ENCODE measurements at regions not wholly inside any gene's neighbourhood (a gene's known extent, or its start where the extent isn't known, plus 50 kb on each side); places are given as distances from the start of the nearest gene placed in this dataset.

DNA sequence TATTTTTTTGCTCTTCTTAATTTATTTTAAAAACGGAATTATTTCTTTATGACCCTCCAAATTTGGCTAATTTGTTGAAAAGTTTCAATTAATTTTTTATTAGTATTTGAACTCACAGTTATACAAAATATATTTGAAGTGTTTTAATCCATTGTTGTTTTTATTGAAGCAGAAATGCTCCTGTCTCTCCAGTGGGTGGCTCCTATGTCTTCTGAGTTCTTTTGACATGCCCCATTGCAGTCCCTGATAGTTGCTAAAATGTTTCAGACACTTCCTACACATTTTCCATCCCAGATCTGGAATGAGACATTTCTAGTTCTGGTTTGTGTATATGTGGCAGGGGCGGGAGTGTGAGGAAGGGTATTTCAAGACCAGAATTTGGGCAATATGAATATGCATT, 579.4 kb upstream of the PRR20A start:
- TF ChIP-seq, protein P1, sequence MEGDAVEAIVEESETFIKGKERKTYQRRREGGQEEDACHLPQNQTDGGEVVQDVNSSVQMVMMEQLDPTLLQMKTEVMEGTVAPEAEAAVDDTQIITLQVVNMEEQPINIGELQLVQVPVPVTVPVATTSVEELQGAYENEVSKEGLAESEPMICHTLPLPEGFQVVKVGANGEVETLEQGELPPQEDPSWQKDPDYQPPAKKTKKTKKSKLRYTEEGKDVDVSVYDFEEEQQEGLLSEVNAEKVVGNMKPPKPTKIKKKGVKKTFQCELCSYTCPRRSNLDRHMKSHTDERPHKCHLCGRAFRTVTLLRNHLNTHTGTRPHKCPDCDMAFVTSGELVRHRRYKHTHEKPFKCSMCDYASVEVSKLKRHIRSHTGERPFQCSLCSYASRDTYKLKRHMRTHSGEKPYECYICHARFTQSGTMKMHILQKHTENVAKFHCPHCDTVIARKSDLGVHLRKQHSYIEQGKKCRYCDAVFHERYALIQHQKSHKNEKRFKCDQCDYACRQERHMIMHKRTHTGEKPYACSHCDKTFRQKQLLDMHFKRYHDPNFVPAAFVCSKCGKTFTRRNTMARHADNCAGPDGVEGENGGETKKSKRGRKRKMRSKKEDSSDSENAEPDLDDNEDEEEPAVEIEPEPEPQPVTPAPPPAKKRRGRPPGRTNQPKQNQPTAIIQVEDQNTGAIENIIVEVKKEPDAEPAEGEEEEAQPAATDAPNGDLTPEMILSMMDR (IDR thresholded peaks at IDR 0.05) = no peak
- TF ChIP-seq POLR2A (IDR thresholded peaks at IDR 0.05) (no peak), EP300 (IDR thresholded peaks at IDR 0.05) (no peak), POLR2AphosphoS5 (IDR thresholded peaks at IDR 0.05) (no peak)
